ENCODE measurements at regions not wholly inside any gene's neighbourhood (a gene's known extent, or its start where the extent isn't known, plus 50 kb on each side); places are given as distances from the start of the nearest gene placed in this dataset.

DNA sequence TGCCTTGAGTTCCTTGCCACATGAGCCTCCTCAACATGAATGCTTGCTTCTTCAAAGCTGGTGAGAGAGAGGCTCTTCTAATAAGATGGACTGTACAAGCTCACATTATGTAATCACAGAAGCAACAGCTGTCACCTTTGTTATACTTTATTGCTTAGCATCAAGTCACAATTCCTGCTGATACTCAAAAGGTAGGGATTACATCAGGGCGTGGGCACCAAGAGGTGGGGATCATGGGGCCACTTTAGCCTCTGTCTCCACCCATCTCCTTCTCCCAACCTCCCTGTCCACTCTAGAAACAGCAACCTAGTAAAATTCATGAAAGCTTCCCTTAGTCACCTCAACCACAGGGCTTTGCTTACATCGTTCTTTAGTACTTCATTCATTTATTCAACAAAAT is 95.9 kb downstream of the FAM43A start:
- ChIA-PET CTCF (no interaction called here), POLR2A (no interaction called here)

DNA sequence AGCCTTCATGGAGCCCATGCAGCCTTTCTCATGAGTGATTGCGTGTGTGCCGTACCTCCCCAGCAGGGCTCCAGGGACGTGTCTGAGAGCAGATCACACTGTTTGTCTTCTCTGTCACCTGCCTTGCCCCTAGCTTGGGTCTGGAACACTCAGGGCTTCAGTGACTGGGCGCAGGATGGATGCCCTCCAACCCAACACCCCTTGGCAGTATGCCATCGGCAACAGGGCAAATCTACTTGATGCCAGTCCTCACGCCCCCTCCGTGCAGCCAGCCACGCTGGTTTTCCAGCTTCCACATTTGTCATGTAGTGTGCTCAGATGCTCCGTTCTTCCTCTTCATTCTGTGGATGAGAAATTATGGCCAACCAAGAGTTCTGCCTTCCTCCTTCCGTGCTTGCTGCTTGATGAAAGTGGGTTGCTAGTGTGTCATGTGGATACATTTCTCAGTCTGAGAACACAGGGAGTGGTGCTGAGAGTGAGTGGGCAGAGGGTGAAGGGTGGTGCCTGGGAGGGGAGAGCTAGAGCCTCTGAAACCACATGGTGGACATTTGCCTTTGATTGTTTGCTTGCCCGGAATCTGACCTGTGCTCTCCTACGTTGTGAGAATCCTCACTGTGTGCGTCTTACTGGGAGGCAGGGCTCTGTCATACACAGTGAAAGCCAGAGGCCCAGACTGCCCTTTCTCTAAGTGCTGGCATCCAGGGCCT is 97.2 kb downstream of the FAM43A start:
- TF ChIP-seq, protein P1, sequence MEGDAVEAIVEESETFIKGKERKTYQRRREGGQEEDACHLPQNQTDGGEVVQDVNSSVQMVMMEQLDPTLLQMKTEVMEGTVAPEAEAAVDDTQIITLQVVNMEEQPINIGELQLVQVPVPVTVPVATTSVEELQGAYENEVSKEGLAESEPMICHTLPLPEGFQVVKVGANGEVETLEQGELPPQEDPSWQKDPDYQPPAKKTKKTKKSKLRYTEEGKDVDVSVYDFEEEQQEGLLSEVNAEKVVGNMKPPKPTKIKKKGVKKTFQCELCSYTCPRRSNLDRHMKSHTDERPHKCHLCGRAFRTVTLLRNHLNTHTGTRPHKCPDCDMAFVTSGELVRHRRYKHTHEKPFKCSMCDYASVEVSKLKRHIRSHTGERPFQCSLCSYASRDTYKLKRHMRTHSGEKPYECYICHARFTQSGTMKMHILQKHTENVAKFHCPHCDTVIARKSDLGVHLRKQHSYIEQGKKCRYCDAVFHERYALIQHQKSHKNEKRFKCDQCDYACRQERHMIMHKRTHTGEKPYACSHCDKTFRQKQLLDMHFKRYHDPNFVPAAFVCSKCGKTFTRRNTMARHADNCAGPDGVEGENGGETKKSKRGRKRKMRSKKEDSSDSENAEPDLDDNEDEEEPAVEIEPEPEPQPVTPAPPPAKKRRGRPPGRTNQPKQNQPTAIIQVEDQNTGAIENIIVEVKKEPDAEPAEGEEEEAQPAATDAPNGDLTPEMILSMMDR (IDR thresholded peaks at IDR 0.05; ENCODE audit: unreplicated experiment), result no peak
- Mint-ChIP-seq H3K27ac (ENCODE audit: low read depth, unreplicated experiment) (no peak overlapping the region), H3K4me3 (ENCODE audit: unreplicated experiment) (no peak overlapping the region), H3K36me3 (ENCODE audit: insufficient read depth, unreplicated experiment) (no peaks in the 10 kb centered on the region), H3K9me3 (ENCODE audit: unreplicated experiment) (no peaks in the 10 kb centered on the region), H3K4me1 (ENCODE audit: insufficient read depth, unreplicated experiment) (peaks cover 10% of the 10 kb centered on the region), H3K27me3 (ENCODE audit: insufficient read depth, unreplicated experiment) (peaks cover 12% of the 10 kb centered on the region)
- ChIA-PET POLR2A (interaction anchor here (0.7 to 1.5 kb wide), 2 partner anchors 9 to 80 kb away, joined by 3 to 6 read pairs; no protein-coding TSS in a partner anchor), CTCF (interaction anchor here (0.6 kb wide), 1 partner anchor 14 kb away, joined by 3 read pairs; no protein-coding TSS in a partner anchor)
- BruUV-seq (replicated peaks), result no TSS peak
- intact Hi-C loops (cut with micrococcal nuclease), result no loop called here
- DNase-seq (ENCODE audit: unreplicated experiment), result no peak

More for the DNA sequence above, 95.9 kb downstream of the FAM43A start:
- no peaks in the 10 kb centered on the region for H3K36me3 Mint-ChIP-seq (ENCODE audit: insufficient read depth, unreplicated experiment)
- H3K4me1 Mint-ChIP-seq (ENCODE audit: insufficient read depth, unreplicated experiment), result peaks cover 10% of the 10 kb centered on the region
- peaks cover 24% of the 10 kb centered on the region for H3K27me3 Mint-ChIP-seq (ENCODE audit: insufficient read depth, unreplicated experiment)
- intact Hi-C loops (cut with micrococcal nuclease), result no loop called here
- no TSS peak for BruUV-seq (replicated peaks)
- no peak overlapping the region for H3K27ac Mint-ChIP-seq (ENCODE audit: low read depth, unreplicated experiment)
- TF ChIP-seq, protein P1 (IDR thresholded peaks at IDR 0.05; ENCODE audit: unreplicated experiment), result no peak
- no peak for DNase-seq (ENCODE audit: unreplicated experiment)
- H3K4me3 Mint-ChIP-seq (ENCODE audit: unreplicated experiment), result no peak overlapping the region
- no peaks in the 10 kb centered on the region for H3K9me3 Mint-ChIP-seq (ENCODE audit: unreplicated experiment)

DNA sequence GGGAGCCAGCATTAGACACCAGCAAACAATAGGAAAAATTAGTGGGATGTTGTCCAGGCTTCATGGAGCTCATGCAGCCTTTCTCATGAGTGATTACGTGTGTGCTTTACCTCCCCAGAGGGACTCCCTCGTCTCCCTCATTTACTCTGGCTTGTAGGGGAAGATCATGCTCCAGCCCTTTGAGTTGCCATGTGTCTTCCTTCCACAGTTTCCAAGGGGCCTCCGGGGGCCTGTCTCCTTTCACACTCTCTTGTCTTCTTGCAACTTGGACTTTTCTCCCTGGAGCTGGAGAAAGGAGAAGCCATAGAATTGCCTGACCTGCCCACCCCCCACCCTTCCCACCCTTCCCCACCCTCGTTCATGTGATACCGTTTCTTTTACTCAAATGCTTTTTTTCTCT is 98.7 kb downstream of the FAM43A start:
- no peak for DNase-seq (ENCODE audit: unreplicated experiment)
- Mint-ChIP-seq H3K4me1 (ENCODE audit: insufficient read depth, unreplicated experiment) (peaks cover 10% of the 10 kb centered on the region), H3K27me3 (ENCODE audit: insufficient read depth, unreplicated experiment) (no peaks in the 10 kb centered on the region), H3K27ac (ENCODE audit: low read depth, unreplicated experiment) (no peak overlapping the region), H3K4me3 (ENCODE audit: unreplicated experiment) (no peak overlapping the region), H3K36me3 (ENCODE audit: insufficient read depth, unreplicated experiment) (no peaks in the 10 kb centered on the region), H3K9me3 (ENCODE audit: unreplicated experiment) (no peaks in the 10 kb centered on the region)
- BruUV-seq (replicated peaks), result no TSS peak
- TF ChIP-seq, protein P1 (IDR thresholded peaks at IDR 0.05; ENCODE audit: unreplicated experiment), result no peak
- CTCF ChIA-PET, result interaction anchor here (0.8 kb wide), 1 partner anchor 241 kb away, joined by 4 read pairs; no protein-coding TSS in a partner anchor
- intact Hi-C loops (cut with micrococcal nuclease), result no loop called here
- POLR2A ChIA-PET, result interaction anchor here (0.6 to 1.5 kb wide), 3 partner anchors 15 to 78 kb away, joined by 3 to 6 read pairs (median 5); no protein-coding TSS in a partner anchor

DNA sequence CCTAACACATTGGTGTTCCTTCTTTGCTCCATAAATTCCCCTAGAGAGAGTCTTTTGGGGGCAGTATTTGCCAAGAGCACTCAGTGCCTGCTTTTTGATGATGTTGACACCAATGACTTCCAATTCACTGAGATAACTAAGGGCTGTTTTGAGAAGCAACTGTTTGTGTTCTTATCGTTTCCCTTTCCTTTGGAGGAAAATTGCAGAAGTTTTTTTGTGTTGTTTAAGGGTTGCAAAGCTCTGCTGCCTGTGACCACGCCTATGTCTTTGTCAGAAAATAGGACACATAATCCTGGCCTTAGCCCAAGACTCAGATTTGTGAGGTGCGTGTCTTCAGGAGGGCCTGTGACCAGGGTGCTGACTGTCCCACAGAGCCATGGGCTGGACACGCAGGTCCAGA is 99.6 kb downstream of the FAM43A start:
- CTCF ChIA-PET, result interaction anchor here (0.7 to 0.8 kb wide), 2 partner anchors 16 to 240 kb away, joined by 3 to 4 read pairs; no protein-coding TSS in a partner anchor
- TF ChIP-seq, protein P1 (IDR thresholded peaks at IDR 0.05; ENCODE audit: unreplicated experiment), result no peak
- POLR2A ChIA-PET, result interaction anchor here (1.1 kb wide), 1 partner anchor 16 kb away, joined by 3 read pairs; no protein-coding TSS in a partner anchor
- H3K9me3 Mint-ChIP-seq (ENCODE audit: unreplicated experiment), result no peaks in the 10 kb centered on the region
- H3K36me3 Mint-ChIP-seq (ENCODE audit: insufficient read depth, unreplicated experiment), result no peaks in the 10 kb centered on the region
- H3K4me3 Mint-ChIP-seq (ENCODE audit: unreplicated experiment), result no peak overlapping the region
- intact Hi-C loops (cut with micrococcal nuclease), result no loop called here
- no TSS peak for BruUV-seq (replicated peaks)
- H3K27me3 Mint-ChIP-seq (ENCODE audit: insufficient read depth, unreplicated experiment), result no peaks in the 10 kb centered on the region
- peaks cover 10% of the 10 kb centered on the region for H3K4me1 Mint-ChIP-seq (ENCODE audit: insufficient read depth, unreplicated experiment)
- no peak overlapping the region for H3K27ac Mint-ChIP-seq (ENCODE audit: low read depth, unreplicated experiment)
- DNase-seq (ENCODE audit: unreplicated experiment), result no peak

Data from MCF 10A (cell line).